GM12891 (cell line): ENCODE measurements at regions not wholly inside any gene's neighbourhood (a gene's known extent, or its start where the extent isn't known, plus 50 kb on each side); places are given as distances from the start of the nearest gene placed in this dataset.

Source experiments
- PAX5 ChIP-seq: IDR thresholded peaks from 2 replicates; pipeline ENCODE4 v1.6.1; 2011; ENCODE audit warnings: low read length, moderate library complexity, mild to moderate bottlenecking; ENCODE audit not compliant: insufficient read depth, severe bottlenecking
- POLR2A ChIP-seq: IDR thresholded peaks from 2 replicates; pipeline ENCODE4 v1.6.1; 2011; ENCODE audit warnings: low read depth, low read length, control low read depth
- POLR2AphosphoS5 ChIP-seq: IDR thresholded peaks from 2 replicates; pipeline ENCODE4 v1.6.1; 2011; ENCODE audit warnings: low read depth, low read length, control low read depth
- POU2F2 ChIP-seq: IDR thresholded peaks from 2 replicates; pipeline ENCODE4 v1.6.1; 2011; ENCODE audit warnings: low read depth, mild to moderate bottlenecking, control low read depth, low read length, moderate library complexity
- SPI1 ChIP-seq: IDR thresholded peaks from 2 replicates; pipeline ENCODE4 v1.6.1; 2011; ENCODE audit warnings: low read depth, low read length, control low read depth
- TAF1 ChIP-seq: IDR thresholded peaks from 2 replicates; pipeline ENCODE4 v1.6.1; 2011; ENCODE audit warnings: low read depth, low read length, control low read depth

DNA sequence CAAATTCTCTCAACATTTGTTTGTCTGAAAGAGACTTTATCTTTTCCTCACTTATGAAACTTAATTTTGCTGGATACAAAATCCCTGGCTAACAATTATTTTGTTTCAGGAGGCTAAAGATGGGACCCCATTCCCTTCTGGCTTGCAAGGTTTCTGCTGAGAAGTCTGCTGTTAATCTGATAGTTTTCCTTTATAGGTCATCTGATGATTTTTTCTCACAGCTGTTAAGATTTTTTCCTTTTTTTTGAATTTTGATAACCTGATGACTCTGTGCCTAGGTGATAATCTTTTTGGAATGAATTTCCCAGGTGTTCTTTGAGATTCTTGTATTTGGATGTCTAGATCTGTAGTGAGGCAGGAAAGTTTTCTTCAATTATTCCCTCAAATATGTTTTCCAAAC is 2661.4 kb downstream of the PCDH9 start:
- TF ChIP-seq POLR2A (no peak), POLR2AphosphoS5 (no peak), SPI1 (no peak), TAF1 (no peak), POU2F2 (no peak), PAX5 (no peak)
